ENCODE measurements at regions not wholly inside any gene's neighbourhood (a gene's known extent, or its start where the extent isn't known, plus 50 kb on each side); places are given as distances from the start of the nearest gene placed in this dataset.
"Not testable (repeated sequence)": the region's sequence is repeated elsewhere in the genome, so short reads cannot be mapped to it uniquely, and the experiment has no call there.

- no peak for DNase-seq (ENCODE audit: low spot score)
Measured at GRCh38 chr3:65173841-65174240, 486.0 kb upstream of the ADAMTS9 start.

- no peak for DNase-seq (ENCODE audit: low spot score)
Measured at GRCh38 chr3:65172209-65172608, 484.4 kb upstream of the ADAMTS9 start.

- no peak for DNase-seq (ENCODE audit: low spot score)
Measured at GRCh38 chr3:65170390-65171042, 482.7 kb upstream of the ADAMTS9 start.

- no peak for DNase-seq (ENCODE audit: low spot score)
Measured at GRCh38 chr3:65169961-65170360, 482.2 kb upstream of the ADAMTS9 start.

- no peak for DNase-seq (ENCODE audit: low spot score)
Measured at GRCh38 chr3:65168547-65168946, 480.7 kb upstream of the ADAMTS9 start.

- no peak for DNase-seq (ENCODE audit: low spot score)
Measured at GRCh38 chr3:65166531-65166930, 478.7 kb upstream of the ADAMTS9 start.

GRCh38 chr3:65158023-65158422 lies 470.2 kb upstream of the ADAMTS9 start:
- DNase-seq (ENCODE audit: low spot score) = no peak

GRCh38 chr3:65153850-65154512 lies 466.2 kb upstream of the ADAMTS9 start:
- no peak for DNase-seq (ENCODE audit: low spot score)

- DNase-seq (ENCODE audit: low spot score) = no peak
Measured at GRCh38 chr3:65151666-65152065, 463.9 kb upstream of the ADAMTS9 start.

GRCh38 chr3:65149877-65150276 lies 462.1 kb upstream of the ADAMTS9 start:
- DNase-seq (ENCODE audit: low spot score) = no peak

GRCh38 chr3:65148687-65149086 lies 460.9 kb upstream of the ADAMTS9 start:
- DNase-seq (ENCODE audit: low spot score) = no peak

GRCh38 chr3:65146179-65146578 lies 458.4 kb upstream of the ADAMTS9 start:
- no peak for DNase-seq (ENCODE audit: low spot score)

GRCh38 chr3:65145680-65146079 lies 457.9 kb upstream of the ADAMTS9 start:
- no peak for DNase-seq (ENCODE audit: low spot score)

GRCh38 chr3:65144791-65145351 lies 457.1 kb upstream of the ADAMTS9 start:
- no peak for DNase-seq (ENCODE audit: low spot score)

- no peak for DNase-seq (ENCODE audit: low spot score)
Measured at GRCh38 chr3:65142456-65142855, 454.7 kb upstream of the ADAMTS9 start.

GRCh38 chr3:65138556-65138955 lies 450.8 kb upstream of the ADAMTS9 start:
- DNase-seq (ENCODE audit: low spot score) = no peak

GRCh38 chr3:65133752-65134151 lies 446.0 kb upstream of the ADAMTS9 start:
- DNase-seq (ENCODE audit: low spot score) = not testable (repeated sequence)

GRCh38 chr3:65130782-65131181 lies 443.0 kb upstream of the ADAMTS9 start:
- no peak for DNase-seq (ENCODE audit: low spot score)

- DNase-seq (ENCODE audit: low spot score) = no peak
Measured at GRCh38 chr3:65128346-65128745, 440.5 kb upstream of the ADAMTS9 start.

GRCh38 chr3:65126527-65127410 lies 439.0 kb upstream of the ADAMTS9 start:
- DNase-seq (ENCODE audit: low spot score) = no peak

- DNase-seq (ENCODE audit: low spot score) = not testable (repeated sequence)
Measured at GRCh38 chr3:65120156-65120555, 432.4 kb upstream of the ADAMTS9 start.

GRCh38 chr3:65118912-65119499 lies 431.2 kb upstream of the ADAMTS9 start:
- no peak for DNase-seq (ENCODE audit: low spot score)

Data from HT-29 (cell line).